ENCODE measurements at regions not wholly inside any gene's neighbourhood (a gene's known extent, or its start where the extent isn't known, plus 50 kb on each side); places are given as distances from the start of the nearest gene placed in this dataset.

GRCh38 chr11:82082976-82083375 is 650.7 kb downstream of the FAM181B start:
- Histone ChIP-seq H3K9ac (ENCODE audit: low read depth, low read length) (no peak overlapping the region), H4K8ac (ENCODE audit: low read depth in 2 of 2, low read length in 2 of 2) (no peak overlapping the region), H3K23ac (ENCODE audit: low read depth, low read length) (no peak overlapping the region), H2AFZ (replicated peaks; ENCODE audit: low read length, poor library complexity) (no peak overlapping the region), H3K27me3 (ENCODE audit: control insufficient read depth, insufficient read depth, low read length) (no peaks in the 10 kb centered on the region), H2BK20ac (ENCODE audit: low read depth, low read length) (no peak overlapping the region), H2AK5ac (ENCODE audit: low read depth, low read length) (no peak overlapping the region), H2BK120ac (ENCODE audit: low read depth, low read length) (no peak overlapping the region), H4K5ac (ENCODE audit: low read depth, low read length) (no peak overlapping the region), H3K9me3 (ENCODE audit: control insufficient read depth, insufficient read depth, low read length) (no peaks in the 10 kb centered on the region; the same call in 1 of the 2 replicates), H3K36me3 (ENCODE audit: control insufficient read depth, insufficient read depth, low read length) (no peaks in the 10 kb centered on the region), H3K14ac (replicated peaks; ENCODE audit: low read depth, low read length) (no peak overlapping the region), H3K4me3 (ENCODE audit: insufficient read depth, low read depth, low read length) (no peak overlapping the region), H3K56ac (ENCODE audit: extremely low read depth, insufficient read depth, low read length) (no peak overlapping the region), H3K4me1 (ENCODE audit: control insufficient read depth, insufficient read depth, low read length) (no peaks in the 10 kb centered on the region), H2BK15ac (ENCODE audit: low read depth, low read length) (no peak overlapping the region), H3K9me1 (ENCODE audit: insufficient read depth, low read length) (no peaks in the 10 kb centered on the region), H4K20me1 (ENCODE audit: insufficient read depth, low read length) (no peaks in the 10 kb centered on the region), H2AK9ac (replicated peaks; ENCODE audit: low read depth, low read length, poor library complexity) (no peak overlapping the region), H3K18ac (ENCODE audit: low read depth, low read length) (no peak overlapping the region), H3K79me1 (ENCODE audit: low read depth in 1 of 2, low read length in 2 of 2) (no peaks in the 10 kb centered on the region), H2BK5ac (ENCODE audit: low read depth, low read length, poor library complexity, severe bottlenecking) (no peak overlapping the region), H3K27ac (ENCODE audit: insufficient read depth, low read length) (no peak overlapping the region), H3K4ac (ENCODE audit: low read depth, low read length) (no peak overlapping the region), H3K4me2 (ENCODE audit: low read depth, low read length) (no peak overlapping the region), H4K91ac (ENCODE audit: insufficient read depth, low read depth, low read length) (no peak overlapping the region)
- POLR2A ChIA-PET (ENCODE audit: unreplicated experiment), result no interaction called here
- TF ChIP-seq MXI1 (IDR thresholded peaks at IDR 0.05; ENCODE audit: borderline replicate concordance, low read depth, low read length) (no peak), RFX5 (IDR thresholded peaks at IDR 0.05; ENCODE audit: low read depth, low read length) (no peak), CTCF (conservative IDR thresholded peaks at IDR 0.05; ENCODE audit: low read depth, low read length) (no peak), USF2 (IDR thresholded peaks at IDR 0.05; ENCODE audit: low read depth, low read length) (no peak), BHLHE40 (IDR thresholded peaks at IDR 0.05; ENCODE audit: low read depth, low read length) (no peak), SMC3 (IDR thresholded peaks at IDR 0.05; ENCODE audit: low read depth, low read length) (no peak), ELK1 (IDR thresholded peaks at IDR 0.05; ENCODE audit: borderline replicate concordance, low read depth, low read length) (no peak), MAFK (IDR thresholded peaks at IDR 0.05; ENCODE audit: low read depth, low read length) (no peak), NFE2L2 (IDR thresholded peaks at IDR 0.05; ENCODE audit: low read depth, low read length) (no peak), RAD21 (IDR thresholded peaks at IDR 0.05; ENCODE audit: low read length) (no peak), POLR2A (IDR thresholded peaks at IDR 0.05; ENCODE audit: low read depth, low read length) (no peak), CEBPB (IDR thresholded peaks at IDR 0.05; ENCODE audit: low read depth, low read length) (no peak), FOS (IDR thresholded peaks at IDR 0.05; ENCODE audit: low read depth, low read length) (no peak)
- in situ Hi-C loops (cut with MboI; ENCODE audit: low sequenced_read_pairs), result no loop called here
- no TSS peak for BruUV-seq (replicated peaks)
- CTCF ChIA-PET, result no interaction called here
- dilution Hi-C loops (cut with HindIII; ENCODE audit: low sequenced_read_pairs, unreplicated experiment), result no loop called here
- no peak for DNase-seq
- no peak for ATAC-seq (ENCODE audit: low read depth)
- intact Hi-C loops (cut with micrococcal nuclease), result no loop called here
- WGBS, 2 experiments (ENCODE audit: extremely low coverage in 2 of 2, insufficient read length in 1 of 2), result no CpG with 5 or more reads among the region's 2 CpGs
